ENCODE measurements at regions not wholly inside any gene's neighbourhood (a gene's known extent, or its start where the extent isn't known, plus 50 kb on each side); places are given as distances from the start of the nearest gene placed in this dataset.

DNA sequence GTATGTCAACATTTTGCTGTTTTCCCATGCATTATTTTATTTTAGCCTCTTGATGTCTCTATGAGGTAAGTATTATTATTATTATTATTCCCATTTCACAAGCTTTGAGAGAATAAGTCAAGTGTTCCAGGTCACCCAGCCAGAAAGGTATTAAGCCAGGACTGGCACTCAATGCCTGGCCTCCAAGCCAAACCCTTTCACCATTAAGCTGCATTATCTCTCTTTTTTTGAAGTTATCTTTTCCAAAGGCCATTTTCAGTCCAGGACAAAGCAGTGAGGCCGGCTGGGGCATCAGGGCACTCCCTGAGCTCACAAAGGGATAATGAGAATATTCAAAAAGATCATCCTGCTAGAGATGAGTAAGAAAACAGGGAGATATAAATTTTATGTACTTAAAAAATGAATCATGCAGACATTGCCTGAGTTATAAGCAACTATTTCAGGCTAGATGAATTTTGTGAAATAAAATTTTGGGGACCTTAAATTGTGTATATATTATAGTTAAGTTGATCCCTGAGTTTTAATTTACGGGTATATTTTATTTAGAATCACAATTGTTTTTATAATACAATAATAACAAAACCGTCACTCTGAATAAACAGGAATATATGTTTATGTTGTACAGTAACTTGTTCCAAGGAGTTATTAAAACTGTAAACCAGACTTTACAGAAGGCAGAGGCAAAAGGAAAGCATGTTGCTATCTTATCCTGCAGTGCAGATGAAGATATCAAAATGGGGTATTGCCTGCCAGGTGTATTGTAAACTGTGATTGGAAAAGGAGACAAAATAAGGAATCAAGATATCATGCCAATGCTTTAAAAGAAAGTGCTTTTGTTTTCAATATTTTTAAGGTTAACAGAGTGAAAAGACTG lies 51.3 kb upstream of the CAV2 start:
- H3K27ac ChIP-seq (ENCODE audit: low read depth, low read length) = no peak overlapping the region
- no peak overlapping the region for H3K9ac ChIP-seq (ENCODE audit: low read length)

GRCh38 chr7:116449441-116449840 lies 50.1 kb upstream of the CAV2 start:
- TF ChIP-seq, protein P1, sequence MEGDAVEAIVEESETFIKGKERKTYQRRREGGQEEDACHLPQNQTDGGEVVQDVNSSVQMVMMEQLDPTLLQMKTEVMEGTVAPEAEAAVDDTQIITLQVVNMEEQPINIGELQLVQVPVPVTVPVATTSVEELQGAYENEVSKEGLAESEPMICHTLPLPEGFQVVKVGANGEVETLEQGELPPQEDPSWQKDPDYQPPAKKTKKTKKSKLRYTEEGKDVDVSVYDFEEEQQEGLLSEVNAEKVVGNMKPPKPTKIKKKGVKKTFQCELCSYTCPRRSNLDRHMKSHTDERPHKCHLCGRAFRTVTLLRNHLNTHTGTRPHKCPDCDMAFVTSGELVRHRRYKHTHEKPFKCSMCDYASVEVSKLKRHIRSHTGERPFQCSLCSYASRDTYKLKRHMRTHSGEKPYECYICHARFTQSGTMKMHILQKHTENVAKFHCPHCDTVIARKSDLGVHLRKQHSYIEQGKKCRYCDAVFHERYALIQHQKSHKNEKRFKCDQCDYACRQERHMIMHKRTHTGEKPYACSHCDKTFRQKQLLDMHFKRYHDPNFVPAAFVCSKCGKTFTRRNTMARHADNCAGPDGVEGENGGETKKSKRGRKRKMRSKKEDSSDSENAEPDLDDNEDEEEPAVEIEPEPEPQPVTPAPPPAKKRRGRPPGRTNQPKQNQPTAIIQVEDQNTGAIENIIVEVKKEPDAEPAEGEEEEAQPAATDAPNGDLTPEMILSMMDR (IDR thresholded peaks at IDR 0.05; ENCODE audit: insufficient read depth, low read depth, low read length) = no peak
- no peak for TF ChIP-seq EZH2 (IDR thresholded peaks at IDR 0.05; ENCODE audit: insufficient read depth, low read length)
- Histone ChIP-seq H3K36me3 (ENCODE audit: insufficient read depth, low read length) (no peaks in the 10 kb centered on the region), H3K4me1 (ENCODE audit: insufficient read depth, low read length) (no peaks in the 10 kb centered on the region), H3K4me3 (ENCODE audit: insufficient read depth, low read depth, low read length) (no peak overlapping the region), H3K9me3 (ENCODE audit: insufficient read depth, low read depth, low read length) (no peaks in the 10 kb centered on the region), H3K9ac (ENCODE audit: low read length) (no peak overlapping the region), H3K27me3 (ENCODE audit: insufficient read depth, low read length) (no peaks in the 10 kb centered on the region), H2AFZ (ENCODE audit: low read depth, low read length) (no peak overlapping the region), H4K20me1 (ENCODE audit: insufficient read depth, low read length) (no peaks in the 10 kb centered on the region), H3K4me2 (ENCODE audit: low read length) (no peak overlapping the region), H3K27ac (ENCODE audit: low read depth, low read length) (no peak overlapping the region), H3K79me2 (ENCODE audit: insufficient read depth, low read length) (no peaks in the 10 kb centered on the region)
- Mint-ChIP-seq H3K27ac (ENCODE audit: unreplicated experiment) (no peak overlapping the region), H3K36me3 (ENCODE audit: low read depth, unreplicated experiment) (no peaks in the 10 kb centered on the region), H3K4me3 (ENCODE audit: unreplicated experiment) (no peak overlapping the region), H3K27me3 (ENCODE audit: low read depth, unreplicated experiment) (no peaks in the 10 kb centered on the region), H3K4me1 (ENCODE audit: low read depth, unreplicated experiment) (peaks cover 4% of the 10 kb centered on the region), H3K9me3 (ENCODE audit: unreplicated experiment) (no peaks in the 10 kb centered on the region)
- no peak for DNase-seq (ENCODE audit: low read depth)
- no peak for FAIRE-seq

More for the DNA sequence above, 51.3 kb upstream of the CAV2 start:
- peaks cover 4% of the 10 kb centered on the region for H3K4me1 Mint-ChIP-seq (ENCODE audit: low read depth, unreplicated experiment)
- H3K4me2 ChIP-seq (ENCODE audit: low read length) = no peak overlapping the region
- H3K27me3 ChIP-seq (ENCODE audit: insufficient read depth, low read length) = no peaks in the 10 kb centered on the region
- H3K79me2 ChIP-seq (ENCODE audit: insufficient read depth, low read length) = no peaks in the 10 kb centered on the region
- H3K36me3 ChIP-seq (ENCODE audit: insufficient read depth, low read length) = no peaks in the 10 kb centered on the region
- DNase-seq (ENCODE audit: low read depth) (no peak), FAIRE-seq (no peak)
- H2AFZ ChIP-seq (ENCODE audit: low read depth, low read length) = no peak overlapping the region
- TF ChIP-seq, protein P1 (IDR thresholded peaks at IDR 0.05; ENCODE audit: insufficient read depth, low read depth, low read length) = no peak
- TF ChIP-seq EZH2 (IDR thresholded peaks at IDR 0.05; ENCODE audit: insufficient read depth, low read length) = no peak
- no peak overlapping the region for H3K27ac Mint-ChIP-seq (ENCODE audit: unreplicated experiment)
- no peaks in the 10 kb centered on the region for H3K36me3 Mint-ChIP-seq (ENCODE audit: low read depth, unreplicated experiment)
- no peaks in the 10 kb centered on the region for H3K27me3 Mint-ChIP-seq (ENCODE audit: low read depth, unreplicated experiment)
- H3K4me3 Mint-ChIP-seq (ENCODE audit: unreplicated experiment) = no peak overlapping the region
- H3K4me1 ChIP-seq (ENCODE audit: insufficient read depth, low read length) = peaks cover 7% of the 10 kb centered on the region
- H3K9me3 Mint-ChIP-seq (ENCODE audit: unreplicated experiment) = no peaks in the 10 kb centered on the region
- no peaks in the 10 kb centered on the region for H3K9me3 ChIP-seq (ENCODE audit: insufficient read depth, low read depth, low read length)
- no peaks in the 10 kb centered on the region for H4K20me1 ChIP-seq (ENCODE audit: insufficient read depth, low read length)
- no peak overlapping the region for H3K4me3 ChIP-seq (ENCODE audit: insufficient read depth, low read depth, low read length)
